Transverse colon (tissue), 4 donors: ENCODE measurements at regions not wholly inside any gene's neighbourhood (a gene's known extent, or its start where the extent isn't known, plus 50 kb on each side); places are given as distances from the start of the nearest gene placed in this dataset.

Experiments used
- DNase-seq: peaks from one replicate; pipeline ENCODE4 v3.0.0-alpha.2; 2019
- H3K27ac ChIP-seq, 4 donors: fragments of 200-600 bp; sonication (generic); 2 replicates each; pipeline ENCODE4 v1.5.1; 2016 to 2018; ENCODE audit warnings: inconsistent platforms in 4 of 4
- H3K27me3 ChIP-seq: fragments of 200-600 bp; sonication (generic); 2 replicates; pipeline ENCODE4 v1.5.1; 2017; ENCODE audit warnings: inconsistent platforms
- H3K36me3 ChIP-seq, 4 donors: fragments of 200-600 bp; sonication (generic); 2 replicates each; pipeline ENCODE4 v1.5.1; 2017 to 2019; ENCODE audit warnings: inconsistent platforms in 4 of 4
- H3K4me1 ChIP-seq, 4 donors: fragments of 200-600 bp; sonication (generic); 2 replicates each; pipeline ENCODE4 v1.5.1; 2017 to 2020; ENCODE audit warnings: inconsistent platforms in 4 of 4
- H3K4me3 ChIP-seq, 4 donors: fragments of 200-600 bp; sonication (generic); 1 replicate in 1 of 4; 2 replicates in 3 of 4; pipeline versions ENCODE4 v1.5.1 to v1.6.1; 2017 to 2019; ENCODE audit warnings: inconsistent platforms in 4 of 4
- H3K9me3 ChIP-seq, 2 donors: fragments of 200-600 bp; sonication (generic); 2 replicates each; pipeline ENCODE4 v1.5.1; 2017 to 2019; ENCODE audit warnings: inconsistent platforms in 2 of 2
- EP300 ChIP-seq: sonication (generic); formaldehyde crosslinking; IDR thresholded peaks from one replicate; pipeline ENCODE4 v1.6.1; 2017; ENCODE audit warnings: antibody characterized with exemption, low read depth
- POLR2A ChIP-seq: fragments of 450-650 bp; IDR thresholded peaks from one replicate; pipeline ENCODE4 v1.6.1; 2016; ENCODE audit warnings: antibody characterized with exemption, mild to moderate bottlenecking, moderate library complexity
- POLR2AphosphoS5 ChIP-seq, 3 donors: sonication (generic); formaldehyde crosslinking; IDR thresholded peaks; one replicate each; pipeline ENCODE4 v1.6.1; 2016; ENCODE audit warnings: antibody characterized with exemption in 3 of 3
- WGBS, 2 donors: methylation state at CpG; one replicate each; pipeline ENCODE4 v1.1.5; 2018; ENCODE audit warnings: low coverage in 1 of 2; 5-methylcytosine and 5-hydroxymethylcytosine counted together
- in situ Hi-C, 4 donors: fragments of 200-750 bp; cut with MboI; loops; one replicate each; pipeline versions ENCODE4 v1.15.0 to v1.15.1; 2017; ENCODE audit warnings: low sequenced_read_pairs in 3 of 4, low pct_ligation_motif_present in 1 of 4, low pct_unique_long_range_greater_than_20kb in 1 of 4
- intact Hi-C: fragments of 100-400 bp; cut with DNase I; formaldehyde crosslinking; loops from one replicate; pipeline ENCODE4 v1.15.1; 2023; ENCODE audit warnings: low total_unique reads
- small RNA-seq, 4 donors: library from RNA; depleted of rRNA; stranded (forward); fragments of <200 nt; gene quantifications; one replicate each; pipeline ENCODE3, GENCODE V24; 2016
- TF ChIP-seq, protein P1 (sequence below), 5 experiments: fragments of 200-600 bp in 3 of 5; fragments of 450-650 bp in 2 of 5; sonication (generic) in 3 of 5; IDR thresholded peaks; 1 replicate in 2 of 5; 2 replicates in 3 of 5; pipeline ENCODE4 v1.5.1; 2016 to 2017; ENCODE audit warnings: antibody characterized with exemption in 5 of 5, inconsistent platforms in 3 of 5, mild to moderate bottlenecking in 2 of 5, moderate library complexity in 1 of 5

DNA sequence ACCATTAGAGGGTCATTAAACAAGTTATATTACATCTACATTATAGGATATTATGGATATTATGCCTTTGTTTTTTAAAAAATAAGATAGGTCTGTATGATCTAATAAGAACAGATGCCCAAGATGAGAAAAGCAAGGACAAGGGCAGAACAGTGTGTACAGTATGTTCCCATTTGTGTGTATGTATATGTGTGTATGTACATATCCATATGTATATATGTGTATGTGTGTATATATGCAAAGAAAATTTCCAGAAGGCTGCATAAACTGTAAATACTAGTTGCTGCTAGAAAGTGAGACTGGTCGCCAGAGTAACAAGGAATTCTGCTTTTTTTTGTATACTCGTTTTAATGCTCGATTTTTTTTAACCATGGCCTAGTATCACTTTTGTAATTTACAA lies 58.1 kb upstream of the GLIS3 start:
- TF ChIP-seq POLR2AphosphoS5 (IDR thresholded peaks at IDR 0.05) (no peak), EP300 (no peak), POLR2A (no peak)
- TF ChIP-seq, protein P1, sequence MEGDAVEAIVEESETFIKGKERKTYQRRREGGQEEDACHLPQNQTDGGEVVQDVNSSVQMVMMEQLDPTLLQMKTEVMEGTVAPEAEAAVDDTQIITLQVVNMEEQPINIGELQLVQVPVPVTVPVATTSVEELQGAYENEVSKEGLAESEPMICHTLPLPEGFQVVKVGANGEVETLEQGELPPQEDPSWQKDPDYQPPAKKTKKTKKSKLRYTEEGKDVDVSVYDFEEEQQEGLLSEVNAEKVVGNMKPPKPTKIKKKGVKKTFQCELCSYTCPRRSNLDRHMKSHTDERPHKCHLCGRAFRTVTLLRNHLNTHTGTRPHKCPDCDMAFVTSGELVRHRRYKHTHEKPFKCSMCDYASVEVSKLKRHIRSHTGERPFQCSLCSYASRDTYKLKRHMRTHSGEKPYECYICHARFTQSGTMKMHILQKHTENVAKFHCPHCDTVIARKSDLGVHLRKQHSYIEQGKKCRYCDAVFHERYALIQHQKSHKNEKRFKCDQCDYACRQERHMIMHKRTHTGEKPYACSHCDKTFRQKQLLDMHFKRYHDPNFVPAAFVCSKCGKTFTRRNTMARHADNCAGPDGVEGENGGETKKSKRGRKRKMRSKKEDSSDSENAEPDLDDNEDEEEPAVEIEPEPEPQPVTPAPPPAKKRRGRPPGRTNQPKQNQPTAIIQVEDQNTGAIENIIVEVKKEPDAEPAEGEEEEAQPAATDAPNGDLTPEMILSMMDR (IDR thresholded peaks at IDR 0.05): no peak
- no peak for DNase-seq
- H3K36me3 ChIP-seq: no peaks in the 10 kb centered on the region
- no peaks in the 10 kb centered on the region for H3K9me3 ChIP-seq
- H3K27me3 ChIP-seq: no peaks in the 10 kb centered on the region
- in situ Hi-C loops (loop anchor here in 3 of 4 donors (25.0 kb wide), 3 partner anchors 621 to 1496 kb away; no protein-coding TSS in a partner anchor), intact Hi-C loops (loop anchor here (10.0 kb wide), 1 partner anchor 1493 kb away; no protein-coding TSS in a partner anchor)
- no peaks in the 10 kb centered on the region for H3K4me1 ChIP-seq
- H3K27ac ChIP-seq: no peak overlapping the region
- H3K4me3 ChIP-seq: no peak overlapping the region
- 84 to 88% methylated on average over 3 of the region's 3 CpGs for WGBS, 2 donors

- 69 to 72% methylated on average over 2 of the region's 2 CpGs for WGBS, 2 donors
- H3K4me3 ChIP-seq: no peak overlapping the region
- TF ChIP-seq POLR2AphosphoS5 (IDR thresholded peaks at IDR 0.05) (no peak), POLR2A (no peak), EP300 (no peak)
- TF ChIP-seq, protein P1 (IDR thresholded peaks at IDR 0.05): no peak
- no peaks in the 10 kb centered on the region for H3K9me3 ChIP-seq
- in situ Hi-C loops: loop anchor here in 3 of 4 donors (25.0 kb wide), 3 partner anchors 619 to 1494 kb away; no protein-coding TSS in a partner anchor
- H3K27me3 ChIP-seq: no peaks in the 10 kb centered on the region
- no peak overlapping the region for H3K27ac ChIP-seq
- no peaks in the 10 kb centered on the region for H3K4me1 ChIP-seq
- no peak for DNase-seq
- intact Hi-C loops: loop anchor here (10.0 kb wide), 1 partner anchor 1492 kb away; no protein-coding TSS in a partner anchor
- H3K36me3 ChIP-seq: no peaks in the 10 kb centered on the region
Measured at GRCh38 chr9:4356306-4356705, 56.4 kb upstream of the GLIS3 start.

DNA sequence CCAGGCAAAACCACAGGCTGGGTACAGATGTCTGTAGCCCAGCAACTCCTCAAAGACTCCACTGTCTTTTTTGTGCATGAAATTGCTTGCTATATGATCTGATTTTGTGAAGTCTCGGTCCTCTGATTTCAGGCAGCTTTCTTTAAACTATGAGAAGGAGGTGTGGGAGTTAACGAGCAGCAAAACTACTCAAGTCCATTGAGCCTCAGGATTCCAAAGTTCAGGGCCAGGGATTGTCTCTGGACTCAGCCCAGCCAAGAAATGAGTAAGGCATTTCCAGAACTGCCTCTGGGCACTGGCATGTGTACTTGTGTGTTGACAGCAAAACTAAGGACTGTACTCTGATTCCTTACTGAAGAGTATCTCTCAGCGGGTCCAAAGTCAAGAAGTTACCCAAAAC lies 53.4 kb upstream of the GLIS3 start:
- Histone ChIP-seq H3K27me3 (no peaks in the 10 kb centered on the region), H3K36me3 (no peaks in the 10 kb centered on the region), H3K9me3 (no peaks in the 10 kb centered on the region), H3K4me1 (no peaks in the 10 kb centered on the region), H3K4me3 (no peak overlapping the region), H3K27ac (no peak overlapping the region)
- TF ChIP-seq POLR2A (no peak), POLR2AphosphoS5 (IDR thresholded peaks at IDR 0.05) (no peak), EP300 (no peak)
- TF ChIP-seq, protein P1 (IDR thresholded peaks at IDR 0.05): no peak
- WGBS, 2 donors: 79% methylated on average over 3 of the region's 3 CpGs; no CpG with 5 or more reads in 1 of the 2 donors
- DNase-seq: no peak
- in situ Hi-C loops: loop anchor here in 3 of 4 donors (25.0 kb wide), 3 partner anchors 616 to 1491 kb away; no protein-coding TSS in a partner anchor
- intact Hi-C loops: loop anchor here (10.0 kb wide), 1 partner anchor 1488 kb away; no protein-coding TSS in a partner anchor

- Histone ChIP-seq H3K36me3 (no peaks in the 10 kb centered on the region), H3K27ac (no peak overlapping the region), H3K4me1 (no peaks in the 10 kb centered on the region), H3K4me3 (no peak overlapping the region), H3K9me3 (no peaks in the 10 kb centered on the region), H3K27me3 (no peaks in the 10 kb centered on the region)
- TF ChIP-seq EP300 (no peak), POLR2A (no peak), POLR2AphosphoS5 (IDR thresholded peaks at IDR 0.05) (no peak)
- TF ChIP-seq, protein P1 (IDR thresholded peaks at IDR 0.05): no peak
- 79 to 90% methylated on average over 3 to 9 of the region's 9 CpGs for WGBS, 2 donors
- in situ Hi-C loops: loop anchor here in 3 of 4 donors (10.0 to 25.0 kb wide), 4 partner anchors 613 to 1488 kb away; no protein-coding TSS in a partner anchor
- intact Hi-C loops: loop anchor here (10.0 kb wide), 1 partner anchor 1485 kb away; no protein-coding TSS in a partner anchor
- no peak for DNase-seq
Measured at GRCh38 chr9:4349816-4350418, 50.0 kb upstream of the GLIS3 start.

Small RNA genes lying in the stretch of these regions (small RNA-seq; reads per million reads assigned to genes)
- gene RNU6-694P: 0 reads per million in 4 donors
